ENCODE measurements at regions not wholly inside any gene's neighbourhood (a gene's known extent, or its start where the extent isn't known, plus 50 kb on each side); places are given as distances from the start of the nearest gene placed in this dataset.

GRCh38 chr1:114319418-114319817, 165.7 kb upstream of the SYT6 start:
- TF ChIP-seq POLR2A (IDR thresholded peaks at IDR 0.05), result no peak
- TF ChIP-seq, protein P1, sequence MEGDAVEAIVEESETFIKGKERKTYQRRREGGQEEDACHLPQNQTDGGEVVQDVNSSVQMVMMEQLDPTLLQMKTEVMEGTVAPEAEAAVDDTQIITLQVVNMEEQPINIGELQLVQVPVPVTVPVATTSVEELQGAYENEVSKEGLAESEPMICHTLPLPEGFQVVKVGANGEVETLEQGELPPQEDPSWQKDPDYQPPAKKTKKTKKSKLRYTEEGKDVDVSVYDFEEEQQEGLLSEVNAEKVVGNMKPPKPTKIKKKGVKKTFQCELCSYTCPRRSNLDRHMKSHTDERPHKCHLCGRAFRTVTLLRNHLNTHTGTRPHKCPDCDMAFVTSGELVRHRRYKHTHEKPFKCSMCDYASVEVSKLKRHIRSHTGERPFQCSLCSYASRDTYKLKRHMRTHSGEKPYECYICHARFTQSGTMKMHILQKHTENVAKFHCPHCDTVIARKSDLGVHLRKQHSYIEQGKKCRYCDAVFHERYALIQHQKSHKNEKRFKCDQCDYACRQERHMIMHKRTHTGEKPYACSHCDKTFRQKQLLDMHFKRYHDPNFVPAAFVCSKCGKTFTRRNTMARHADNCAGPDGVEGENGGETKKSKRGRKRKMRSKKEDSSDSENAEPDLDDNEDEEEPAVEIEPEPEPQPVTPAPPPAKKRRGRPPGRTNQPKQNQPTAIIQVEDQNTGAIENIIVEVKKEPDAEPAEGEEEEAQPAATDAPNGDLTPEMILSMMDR (IDR thresholded peaks at IDR 0.05 in 4 of 5, conservative IDR thresholded peaks at IDR 0.05 in 1 of 5), result no peak
